ENCODE measurements at regions not wholly inside any gene's neighbourhood (a gene's known extent, or its start where the extent isn't known, plus 50 kb on each side); places are given as distances from the start of the nearest gene placed in this dataset.

DNA sequence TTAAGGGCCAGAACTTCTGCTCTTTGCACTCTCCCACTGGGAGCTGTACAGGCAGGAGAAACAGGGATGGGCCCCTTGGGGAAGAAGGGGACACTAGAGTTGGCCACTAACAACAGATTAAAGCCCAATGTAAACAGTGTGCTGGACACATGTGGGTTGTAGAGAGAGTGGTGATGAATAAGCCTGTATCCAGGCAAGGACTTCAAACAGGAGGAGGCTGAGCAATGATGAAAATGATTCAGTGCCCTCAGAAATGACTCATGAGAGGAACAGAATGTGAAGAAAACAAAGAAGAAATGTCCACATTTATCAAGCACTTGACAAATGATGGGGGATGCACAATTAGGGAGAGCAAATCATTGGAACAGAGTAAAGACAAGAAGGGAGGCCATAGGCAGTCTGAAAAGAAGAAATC, 242.3 kb downstream of the TBX18 start:
- DNase-seq, result peak; percentile 43 to 69
- Mint-ChIP-seq H3K9me3 (ENCODE audit: unreplicated experiment) (no peaks in the 10 kb centered on the region), H3K27me3 (ENCODE audit: insufficient read depth, unreplicated experiment) (no peaks in the 10 kb centered on the region), H3K36me3 (ENCODE audit: insufficient read depth, unreplicated experiment) (no peaks in the 10 kb centered on the region), H3K4me1 (ENCODE audit: low read depth, unreplicated experiment) (peaks cover 36% of the 10 kb centered on the region), H3K4me3 (ENCODE audit: unreplicated experiment) (peak overlapping the region; percentile 37), H3K27ac (ENCODE audit: unreplicated experiment) (peak overlapping the region; percentile 3)
- H3K27me3 ChIP-seq (replicated peaks; ENCODE audit: control insufficient read depth, insufficient read depth, low read length), result no peaks in the 10 kb centered on the region
- ChIA-PET CTCF (no interaction called here), POLR2A (no interaction called here)
- H3K36me3 ChIP-seq (ENCODE audit: control insufficient read depth, insufficient read depth, low read length), result no peaks in the 10 kb centered on the region
- no TSS peak for BruUV-seq (replicated peaks)
- no peak for TF ChIP-seq CTCF (IDR thresholded peaks at IDR 0.05; ENCODE audit: insufficient read depth in 1 of 2, low read depth in 1 of 2, low read length in 1 of 2, severe bottlenecking in 1 of 2, unreplicated experiment in 1 of 2)
- H3K4me1 ChIP-seq, result peaks cover 62% of the 10 kb centered on the region
- H3K9me3 ChIP-seq, result no peaks in the 10 kb centered on the region
- intact Hi-C loops (cut with micrococcal nuclease; ENCODE audit: unreplicated experiment), result loop anchor here (1.0 to 2.0 kb wide), 2 partner anchors 47 to 251 kb away; no protein-coding TSS in a partner anchor
- no peak overlapping the region for H3K4me3 ChIP-seq (ENCODE audit: low read depth, low read length)

- no peak for DNase-seq
- intact Hi-C loops (cut with micrococcal nuclease; ENCODE audit: unreplicated experiment), result loop anchor here (1.0 kb wide), 2 partner anchors 26 to 61 kb away; no protein-coding TSS in a partner anchor
- BruUV-seq (replicated peaks), result no TSS peak
- Histone ChIP-seq H3K36me3 (ENCODE audit: control insufficient read depth, insufficient read depth, low read length) (no peaks in the 10 kb centered on the region), H3K4me3 (ENCODE audit: low read depth, low read length) (no peak overlapping the region), H3K4me1 (peaks cover 62% of the 10 kb centered on the region), H3K27me3 (replicated peaks; ENCODE audit: control insufficient read depth, insufficient read depth, low read length) (no peaks in the 10 kb centered on the region), H3K9me3 (no peaks in the 10 kb centered on the region)
- TF ChIP-seq CTCF (IDR thresholded peaks at IDR 0.05; ENCODE audit: insufficient read depth in 1 of 2, low read depth in 1 of 2, low read length in 1 of 2, severe bottlenecking in 1 of 2, unreplicated experiment in 1 of 2), result no peak
- ChIA-PET CTCF (no interaction called here), POLR2A (no interaction called here)
- no peaks in the 10 kb centered on the region for H3K36me3 Mint-ChIP-seq (ENCODE audit: insufficient read depth, unreplicated experiment)
- H3K27ac Mint-ChIP-seq (ENCODE audit: unreplicated experiment), result peak overlapping the region; percentile 35
- H3K4me1 Mint-ChIP-seq (ENCODE audit: low read depth, unreplicated experiment), result peaks cover 36% of the 10 kb centered on the region
- H3K9me3 Mint-ChIP-seq (ENCODE audit: unreplicated experiment), result no peaks in the 10 kb centered on the region
- peak overlapping the region; percentile 34 for H3K4me3 Mint-ChIP-seq (ENCODE audit: unreplicated experiment)
- no peaks in the 10 kb centered on the region for H3K27me3 Mint-ChIP-seq (ENCODE audit: insufficient read depth, unreplicated experiment)
These were observed 242.9 kb downstream of the TBX18 start for GRCh38 chr6:84521511-84521910.

- CTCF ChIA-PET, result no interaction called here
- intact Hi-C loops (cut with micrococcal nuclease; ENCODE audit: unreplicated experiment), result no loop called here
- no peaks in the 10 kb centered on the region for H3K27me3 Mint-ChIP-seq (ENCODE audit: insufficient read depth, unreplicated experiment)
These were observed 246.5 kb downstream of the TBX18 start for GRCh38 chr6:84517741-84518530.

More at GRCh38 chr6:84517741-84518530, 246.5 kb downstream of the TBX18 start:
- Mint-ChIP-seq H3K4me3 (ENCODE audit: unreplicated experiment) (no peak overlapping the region), H3K36me3 (ENCODE audit: insufficient read depth, unreplicated experiment) (no peaks in the 10 kb centered on the region), H3K9me3 (ENCODE audit: unreplicated experiment) (no peaks in the 10 kb centered on the region), H3K4me1 (ENCODE audit: low read depth, unreplicated experiment) (peaks cover 33% of the 10 kb centered on the region), H3K27ac (ENCODE audit: unreplicated experiment) (peak overlapping the region; percentile 62)
- no TSS peak for BruUV-seq (replicated peaks)
- H3K9me3 ChIP-seq, result no peaks in the 10 kb centered on the region
- POLR2A ChIA-PET, result no interaction called here
- H3K36me3 ChIP-seq (ENCODE audit: control insufficient read depth, insufficient read depth, low read length), result no peaks in the 10 kb centered on the region
- no peaks in the 10 kb centered on the region for H3K27me3 ChIP-seq (replicated peaks; ENCODE audit: control insufficient read depth, insufficient read depth, low read length)
- no peak overlapping the region for H3K4me3 ChIP-seq (ENCODE audit: low read depth, low read length)
- no peak for DNase-seq
- TF ChIP-seq CTCF (IDR thresholded peaks at IDR 0.05; ENCODE audit: insufficient read depth in 1 of 2, low read depth in 1 of 2, low read length in 1 of 2, severe bottlenecking in 1 of 2, unreplicated experiment in 1 of 2), result no peak
- peaks cover 48% of the 10 kb centered on the region for H3K4me1 ChIP-seq

Measured in Caco-2 (cell line).